Hematopoietic multipotent progenitor cell treated with erythropoietin and hydrocortisone succinate and interleukin-3 and kit ligand, for 6 days (in vitro differentiated cells): ENCODE measurements at regions not wholly inside any gene's neighbourhood (a gene's known extent, or its start where the extent isn't known, plus 50 kb on each side); places are given as distances from the start of the nearest gene placed in this dataset.
"Not testable (repeated sequence)": the region's sequence is repeated elsewhere in the genome, so short reads cannot be mapped to it uniquely, and the experiment has no call there.

Experiments used
- DNase-seq: peaks from one replicate; pipeline ENCODE4 v3.0.0-alpha.2; 2015

DNA sequence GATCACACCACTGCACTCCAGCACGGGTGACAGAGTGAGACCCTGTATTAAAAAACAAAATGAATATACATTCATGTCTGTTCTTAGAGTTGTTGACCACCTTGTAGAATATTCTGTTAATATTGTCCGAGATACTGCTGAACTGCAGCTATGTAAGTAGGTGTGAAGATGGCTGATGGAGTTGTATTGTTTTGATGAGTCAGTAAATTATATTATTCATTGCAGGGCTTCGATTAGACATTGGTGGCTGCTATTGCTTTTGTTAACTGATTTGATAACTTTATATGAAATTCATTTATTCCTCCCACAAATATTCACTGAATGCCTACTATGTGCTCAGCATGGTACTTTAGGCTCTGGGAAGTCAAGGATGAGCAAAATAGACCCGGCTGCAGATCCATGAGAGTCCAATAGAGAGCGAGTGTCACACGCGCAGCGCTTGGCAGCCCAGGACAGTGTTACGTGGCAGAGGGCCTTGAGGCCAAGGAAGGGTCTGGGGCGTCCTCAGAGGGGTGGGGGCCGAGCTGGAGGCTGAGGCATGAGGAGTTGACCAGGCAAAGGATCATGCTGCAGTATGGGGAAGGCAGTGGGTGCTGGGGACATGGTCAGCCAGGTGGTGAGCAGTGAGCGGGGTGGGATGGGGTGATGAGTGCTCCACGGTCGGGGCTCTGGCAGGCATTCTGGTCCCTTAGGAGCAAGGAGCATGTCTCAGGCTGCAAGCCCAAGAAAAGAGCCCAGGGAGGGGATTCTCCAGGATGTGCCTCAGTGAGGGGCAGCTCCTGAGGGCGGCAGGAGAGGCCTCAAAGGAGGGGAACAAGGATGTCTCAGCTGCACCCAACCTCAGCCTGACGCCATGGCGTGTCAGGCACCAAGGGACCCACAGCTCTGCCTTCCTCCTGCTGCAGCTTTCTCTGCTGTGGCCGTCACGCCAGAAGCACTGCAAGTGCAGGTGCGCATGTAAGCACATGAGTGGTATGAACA lies 243.5 kb downstream of the GADD45G start:
- no peak for DNase-seq

DNA sequence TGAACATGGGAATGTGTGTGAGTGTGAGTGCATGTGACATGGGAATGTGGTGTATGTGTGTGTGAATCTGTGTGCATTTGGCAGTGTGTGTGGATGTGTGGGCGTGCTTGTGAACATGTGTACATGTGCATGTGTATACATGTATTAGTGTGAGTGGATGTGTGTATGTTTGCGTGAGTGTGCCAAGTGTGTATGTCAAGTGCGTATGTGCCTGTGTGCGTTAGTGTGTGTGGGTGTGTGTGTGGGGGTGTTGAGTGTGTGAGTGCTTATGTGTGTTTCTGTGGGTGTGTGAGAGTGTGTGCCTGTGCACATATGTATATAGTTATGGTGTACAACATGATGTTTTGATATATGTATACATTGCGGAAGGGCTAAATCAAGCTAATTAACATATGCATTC lies 244.3 kb downstream of the GADD45G start:
- no peak for DNase-seq

DNA sequence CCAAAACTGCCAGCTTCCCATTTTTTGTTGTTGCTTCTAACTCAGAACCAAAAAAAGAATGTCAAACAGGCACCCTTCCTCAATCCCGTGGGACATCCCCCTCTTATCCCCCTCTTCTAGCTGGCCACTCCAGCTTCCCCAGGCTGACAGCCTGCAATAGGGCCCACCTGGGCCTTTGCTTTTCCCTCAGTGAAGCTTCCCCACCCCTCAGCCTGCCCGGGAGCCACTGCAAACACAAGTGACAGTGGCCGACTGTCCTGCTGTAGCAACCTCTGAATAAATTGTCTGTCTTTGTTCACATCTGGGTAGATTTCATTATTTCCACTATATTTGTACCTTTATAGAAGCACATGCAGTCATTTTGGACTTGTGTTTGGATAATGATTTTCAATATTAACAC lies 245.3 kb downstream of the GADD45G start:
- no peak for DNase-seq

DNA sequence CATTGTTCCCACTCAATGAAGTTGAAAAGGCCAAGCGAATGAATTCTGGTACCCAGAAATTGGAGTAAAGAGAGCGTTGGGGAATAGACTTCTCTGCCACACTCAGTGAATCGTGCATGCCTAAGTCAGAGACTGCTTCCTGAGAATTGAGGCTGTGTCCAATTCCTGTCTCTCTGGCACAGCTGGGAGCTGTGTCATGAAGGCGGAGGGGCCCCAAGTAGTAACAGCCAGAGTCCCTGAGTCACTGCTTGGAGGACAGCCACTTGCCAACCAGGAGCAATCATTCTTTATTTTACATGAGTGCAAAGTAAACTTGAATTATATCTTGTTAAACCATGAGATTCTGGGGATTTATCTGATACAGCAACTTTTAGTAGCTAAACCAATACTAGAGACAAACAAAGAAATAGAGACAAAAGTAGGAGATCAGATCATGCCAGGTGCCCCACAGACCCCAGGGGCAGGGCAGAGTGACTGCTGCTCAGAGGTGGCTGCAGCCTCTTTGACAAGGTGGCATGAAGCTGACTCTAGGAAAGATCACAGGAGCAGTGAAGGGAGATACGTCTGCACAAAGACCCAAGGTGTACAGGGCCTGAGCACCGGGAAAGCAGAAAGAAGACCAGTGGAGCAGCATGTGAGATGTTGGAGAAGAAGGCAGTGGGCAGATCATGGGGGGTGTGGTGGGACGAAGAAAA lies 246.0 kb downstream of the GADD45G start:
- DNase-seq = no peak

DNA sequence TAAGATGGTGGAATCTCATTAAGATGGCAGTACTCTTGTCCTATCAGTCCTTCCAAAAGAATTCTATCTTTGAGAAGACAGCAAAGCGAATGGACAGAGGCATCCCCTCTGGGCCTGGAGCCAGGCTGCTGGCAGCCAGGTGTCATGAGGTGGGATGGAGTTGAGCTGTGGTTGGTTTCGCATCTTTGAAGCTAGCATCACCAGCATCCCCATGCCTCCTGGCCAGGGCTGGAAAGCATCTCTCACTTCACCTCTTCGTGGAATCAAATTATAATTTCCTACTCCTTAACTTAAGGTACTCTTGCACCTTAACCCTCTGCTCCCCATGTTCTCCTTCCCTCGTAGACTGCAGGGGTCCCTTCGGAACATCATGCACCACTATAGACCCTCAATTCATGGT lies 248.3 kb downstream of the GADD45G start:
- DNase-seq = no peak

DNA sequence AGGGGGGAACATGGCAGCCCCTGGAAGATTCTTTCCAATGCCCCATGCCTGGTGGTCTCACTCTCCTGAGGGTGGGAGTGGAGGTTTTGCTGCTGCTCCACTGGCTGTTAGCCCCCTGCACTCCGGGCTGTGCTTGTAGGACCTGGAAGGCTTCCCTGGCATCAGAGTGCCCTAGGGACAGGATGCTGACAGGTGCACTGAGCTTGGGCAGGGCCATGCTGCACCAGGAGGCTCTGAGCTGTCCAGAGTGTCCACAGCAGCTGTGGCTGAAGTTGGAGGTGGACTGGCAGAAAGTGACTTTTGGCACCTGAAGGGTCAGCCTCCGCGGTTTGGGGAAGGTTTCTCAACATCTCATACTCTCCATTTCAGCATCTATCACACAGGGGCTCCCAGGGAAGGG lies 249.1 kb downstream of the GADD45G start:
- DNase-seq = no peak

DNA sequence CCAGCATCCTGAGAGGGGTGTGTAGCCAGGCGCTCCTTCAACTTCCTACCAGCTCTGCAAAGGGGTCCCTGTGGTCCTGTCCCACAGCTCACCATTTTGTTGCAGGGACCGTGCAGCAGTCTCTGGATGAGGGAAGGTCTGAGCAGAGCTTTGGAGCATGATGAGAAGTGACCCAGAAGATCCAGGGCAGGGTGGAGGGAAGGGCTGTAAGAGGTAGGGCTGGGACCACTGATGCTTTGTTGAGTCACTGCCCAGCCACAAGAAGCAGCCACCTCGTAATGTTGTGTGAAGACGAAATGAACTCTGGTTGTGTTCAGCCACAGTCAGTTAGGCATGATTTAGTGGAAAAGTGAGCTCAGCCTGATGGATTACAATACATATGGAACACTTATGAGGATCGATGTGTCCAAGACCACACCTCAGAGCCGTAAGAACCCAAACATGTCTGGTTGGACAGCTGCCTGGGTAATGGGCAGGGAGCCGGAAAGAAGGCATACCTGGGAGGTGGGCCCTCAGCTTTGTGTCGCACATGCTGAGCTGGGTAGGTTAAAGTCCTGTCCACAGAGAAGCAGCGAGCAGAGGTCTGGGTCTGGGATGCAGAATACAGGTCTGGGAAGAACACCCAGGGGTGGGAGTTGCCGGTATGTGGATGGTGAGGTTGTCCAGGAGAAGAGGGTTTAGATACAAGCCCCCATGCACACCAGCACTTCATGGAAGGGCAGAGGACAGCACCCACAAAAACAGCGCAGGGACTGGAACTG lies 250.1 kb downstream of the GADD45G start:
- DNase-seq = no peak

DNA sequence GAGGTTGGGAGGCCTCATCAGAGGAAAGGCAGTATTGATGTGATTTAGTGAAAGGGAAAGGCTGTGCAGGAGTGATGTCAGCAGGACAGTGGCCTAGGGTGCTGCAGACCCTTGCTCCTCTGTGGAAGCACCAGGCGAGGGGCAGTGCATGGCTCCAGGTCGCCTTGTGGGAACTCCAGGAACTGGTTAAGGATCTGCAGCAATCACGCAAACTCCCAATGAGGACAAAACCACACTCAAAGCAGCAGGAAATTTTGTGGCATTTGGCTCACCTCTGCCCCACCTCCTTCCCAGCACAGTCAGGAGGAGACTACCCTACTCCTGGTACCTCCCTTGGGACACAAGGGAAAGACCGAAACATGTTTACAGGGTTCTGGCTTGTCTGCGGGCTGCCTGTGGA lies 251.5 kb downstream of the GADD45G start:
- DNase-seq = not testable (repeated sequence)

DNA sequence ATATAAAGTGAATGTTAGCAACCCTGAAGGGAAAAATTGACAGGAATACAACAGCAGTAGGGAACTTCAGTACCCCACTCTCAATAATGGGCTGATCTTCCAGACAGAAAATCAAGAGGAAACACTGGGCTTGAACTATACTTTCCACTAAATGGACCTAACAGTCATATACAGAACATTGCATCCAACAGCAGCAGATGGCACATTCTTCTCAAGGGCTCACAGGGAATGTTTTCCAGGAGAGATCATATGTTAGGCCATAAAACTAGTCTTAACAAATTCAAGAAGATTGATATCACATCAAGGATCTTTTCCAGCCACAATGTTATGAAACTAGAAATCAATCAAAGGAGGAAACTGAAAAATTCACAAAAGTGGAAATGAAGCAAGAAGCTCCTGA lies 252.1 kb downstream of the GADD45G start:
- DNase-seq = not testable (repeated sequence)

DNA sequence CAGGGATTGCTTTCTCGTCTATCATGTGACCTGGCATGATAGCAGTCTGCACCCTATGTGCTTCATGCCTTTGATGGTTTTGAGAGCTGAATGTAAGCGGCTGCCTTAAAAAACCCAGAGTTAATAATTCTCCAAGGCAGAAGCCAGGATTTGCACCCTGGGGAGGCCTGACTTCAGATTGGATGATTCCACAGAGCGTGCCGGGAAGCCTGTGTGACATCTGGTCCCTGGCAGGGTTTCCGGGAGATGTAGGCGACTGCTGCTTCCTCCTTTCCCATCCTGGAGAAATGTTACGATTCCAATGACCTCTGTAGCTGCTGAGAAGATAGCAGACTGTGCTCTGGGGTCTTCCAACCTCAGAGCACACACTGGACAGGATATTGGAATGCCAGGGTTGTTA lies 255.0 kb downstream of the GADD45G start:
- not testable (repeated sequence) for DNase-seq

DNA sequence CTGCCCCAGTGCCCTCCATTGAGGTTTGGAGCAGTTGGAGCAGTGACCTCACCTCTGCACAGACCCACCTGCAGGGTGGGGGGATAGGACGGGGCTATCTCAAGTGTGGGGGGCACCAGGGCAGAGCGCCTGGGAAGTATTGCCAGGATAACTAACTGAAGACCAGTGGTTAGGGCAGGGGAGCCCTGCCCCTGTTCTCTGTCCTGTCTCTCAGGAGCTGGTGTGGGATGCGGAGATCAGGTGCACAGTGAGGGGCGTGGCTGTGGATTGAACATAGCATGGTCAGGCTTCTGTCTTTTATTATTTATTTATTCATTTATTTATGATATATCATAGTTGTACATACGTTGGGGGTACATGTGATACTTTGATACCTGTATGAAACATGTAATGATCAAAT lies 256.6 kb downstream of the GADD45G start:
- not testable (repeated sequence) for DNase-seq

DNA sequence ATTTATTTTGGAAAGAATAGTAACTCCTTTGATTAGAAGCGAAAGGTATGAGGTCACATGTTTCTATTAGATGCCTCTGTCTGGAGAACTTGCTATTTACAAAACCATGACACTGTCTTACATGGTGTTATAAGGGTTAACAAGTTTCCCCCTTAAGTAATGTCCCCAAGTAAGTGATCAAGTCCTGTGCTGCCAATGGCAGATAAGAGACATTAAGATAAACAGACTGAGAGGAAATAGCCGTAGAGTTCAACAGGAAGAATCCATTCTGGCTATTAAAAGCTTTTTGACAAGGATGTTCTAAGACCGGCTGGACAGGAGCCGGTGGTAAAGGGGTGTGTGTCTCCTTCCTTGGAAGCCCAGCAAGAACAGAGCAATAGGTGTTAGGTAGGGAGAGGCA lies 257.5 kb downstream of the GADD45G start:
- peak; percentile 59 for DNase-seq

DNA sequence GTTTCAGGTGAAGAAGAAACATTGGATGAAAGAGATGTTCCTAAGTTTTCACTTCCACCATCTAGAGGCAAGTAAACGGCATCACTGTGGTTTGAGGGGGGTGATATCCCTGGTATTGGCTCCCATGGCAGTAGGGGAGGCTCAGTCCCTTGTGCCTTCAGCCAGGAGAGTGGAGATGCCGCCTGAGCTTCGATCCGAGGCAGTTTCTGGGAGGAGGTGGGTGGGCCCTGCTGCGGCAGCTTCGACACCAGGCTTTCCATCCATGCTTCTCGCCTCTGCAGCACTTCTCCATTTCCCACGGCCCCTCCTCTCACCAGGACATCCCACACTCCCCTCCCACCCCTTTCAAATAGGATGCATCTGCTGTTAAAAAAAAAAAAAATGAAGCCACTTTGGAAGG lies 258.3 kb downstream of the GADD45G start:
- no peak for DNase-seq

DNA sequence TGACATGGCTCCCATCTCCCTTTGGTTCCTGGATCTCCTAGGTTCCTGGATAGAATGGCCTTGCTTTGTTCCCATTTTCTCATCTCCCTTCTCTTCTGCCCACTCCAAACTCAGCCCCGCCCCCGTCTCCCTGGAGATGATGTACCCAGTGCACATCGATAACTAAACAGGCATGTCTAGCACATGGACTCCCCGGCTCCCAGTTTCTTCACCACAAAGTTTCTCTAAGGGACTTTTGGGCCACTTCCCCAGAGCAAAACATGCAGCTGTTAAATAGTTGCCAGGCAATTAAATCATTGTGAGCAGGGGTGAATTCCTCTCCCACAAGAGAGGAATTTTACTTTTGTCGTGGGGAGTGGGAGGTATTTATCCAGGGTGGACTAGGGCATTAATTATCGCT lies 259.0 kb downstream of the GADD45G start:
- no peak for DNase-seq

DNA sequence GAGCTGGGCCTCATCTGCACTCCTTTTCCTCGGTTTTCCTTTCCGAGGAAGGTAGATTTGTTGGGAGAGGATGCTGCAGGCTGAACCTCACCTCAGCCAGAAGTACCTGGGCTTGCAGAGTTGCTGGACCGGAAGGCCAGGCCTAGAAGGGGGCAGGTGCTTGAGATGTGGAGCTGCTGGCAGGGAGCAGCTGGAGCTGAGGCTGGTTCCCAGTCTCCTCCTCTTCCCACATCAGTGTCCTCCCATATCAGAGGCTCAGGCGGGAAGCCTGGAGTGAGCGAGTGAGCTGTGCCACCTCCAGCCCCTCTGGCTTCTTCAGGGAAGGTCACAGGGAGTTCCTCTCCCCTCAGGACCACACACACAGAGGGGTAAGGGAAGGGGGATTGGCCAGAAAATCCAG lies 259.4 kb downstream of the GADD45G start:
- DNase-seq = no peak

DNA sequence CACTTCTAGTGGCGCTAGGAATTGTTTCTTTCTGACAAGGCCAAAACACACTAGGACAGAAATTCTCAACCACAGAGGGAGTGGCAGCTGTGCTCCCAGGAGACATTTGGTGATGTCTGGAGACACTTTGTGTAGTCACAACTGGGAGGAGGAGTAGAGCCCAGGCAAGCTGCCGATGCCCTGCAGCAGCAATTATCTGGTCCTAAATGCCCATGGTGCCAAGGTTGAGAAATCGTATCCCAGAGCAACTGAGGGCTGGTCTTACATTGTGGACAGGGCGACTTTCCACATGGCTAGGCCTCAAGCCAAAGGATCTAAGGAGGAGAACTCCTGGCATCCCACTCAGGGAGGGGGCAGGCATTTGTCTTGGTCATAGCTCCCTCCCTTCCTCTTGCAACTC lies 259.9 kb downstream of the GADD45G start:
- no peak for DNase-seq

DNA sequence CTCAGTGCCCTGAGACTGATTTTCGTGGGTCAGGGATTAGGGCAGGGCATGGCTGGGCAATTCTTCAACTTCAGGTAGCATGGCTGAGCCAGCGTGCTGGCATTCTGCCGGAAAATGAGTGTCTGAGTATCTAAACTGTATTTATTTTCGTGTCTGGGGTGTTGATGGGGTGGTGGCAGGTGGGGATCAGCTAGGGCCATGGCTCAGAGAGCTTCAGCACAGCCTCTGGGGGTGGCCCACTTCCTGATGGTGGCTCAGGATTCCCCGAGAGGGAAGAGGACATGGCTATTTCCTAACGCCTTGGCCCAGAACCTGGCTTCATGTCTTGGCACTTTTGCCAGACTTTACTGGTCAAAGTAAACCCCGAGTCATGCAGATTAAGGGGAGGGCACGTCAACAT lies 260.5 kb downstream of the GADD45G start:
- DNase-seq = no peak

DNA sequence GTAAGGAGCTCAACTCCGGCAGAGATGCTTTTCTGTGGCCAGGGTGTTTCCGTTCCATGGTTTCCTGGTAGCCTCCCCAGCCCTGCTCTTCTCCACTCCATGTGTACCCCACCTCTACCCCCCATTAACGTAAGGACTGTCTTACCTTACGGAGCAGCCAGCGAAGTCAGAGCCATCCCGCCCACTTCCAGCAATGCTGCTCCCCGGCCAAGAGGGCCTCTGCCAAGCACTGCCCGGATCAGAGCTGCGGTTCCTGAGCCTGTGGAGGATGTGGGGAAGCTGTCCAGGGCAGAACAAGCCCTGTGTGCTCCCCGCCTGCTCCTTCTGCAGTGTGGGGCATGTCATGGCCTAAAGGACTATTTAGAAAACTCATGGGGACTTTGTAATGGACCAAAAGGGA lies 261.2 kb downstream of the GADD45G start:
- no peak for DNase-seq

DNA sequence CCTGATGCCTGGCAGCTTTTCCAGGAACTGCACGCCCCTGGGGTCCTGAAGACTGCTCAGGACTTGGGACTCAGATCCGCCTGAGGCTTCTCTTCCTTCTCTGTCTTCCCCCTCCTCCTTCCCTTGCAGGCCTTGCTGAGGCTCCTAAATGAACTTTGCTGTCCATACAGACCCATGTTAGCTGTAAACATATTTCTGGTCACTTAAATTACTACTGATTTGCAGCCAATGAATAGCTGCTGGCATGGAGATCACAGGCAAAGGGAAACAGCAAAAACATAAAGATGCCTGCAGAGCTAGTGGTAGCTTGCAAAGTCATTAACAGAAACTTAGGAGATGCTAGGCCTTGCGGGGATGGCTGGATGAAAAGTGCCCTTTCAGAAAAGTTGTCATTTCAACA lies 261.9 kb downstream of the GADD45G start:
- no peak for DNase-seq

DNA sequence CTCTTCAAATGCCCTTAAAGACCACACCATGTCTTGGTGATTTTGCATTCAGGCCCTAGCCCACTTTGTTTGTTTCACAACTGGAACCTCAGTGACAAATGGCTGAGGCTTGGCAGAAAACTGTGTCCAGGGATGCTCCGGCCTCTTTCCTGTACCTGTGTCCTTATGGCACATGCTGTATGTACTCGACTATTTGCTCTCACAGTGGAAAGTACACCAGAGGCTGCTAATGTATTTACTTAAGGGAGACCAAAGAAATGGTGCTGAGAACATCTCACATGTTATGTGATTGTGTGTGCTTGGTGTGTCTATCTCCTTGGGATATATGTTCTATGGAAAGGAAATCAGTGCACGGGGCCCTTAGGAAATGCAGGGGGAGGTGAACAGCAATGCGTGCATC lies 263.3 kb downstream of the GADD45G start:
- no peak for DNase-seq

DNA sequence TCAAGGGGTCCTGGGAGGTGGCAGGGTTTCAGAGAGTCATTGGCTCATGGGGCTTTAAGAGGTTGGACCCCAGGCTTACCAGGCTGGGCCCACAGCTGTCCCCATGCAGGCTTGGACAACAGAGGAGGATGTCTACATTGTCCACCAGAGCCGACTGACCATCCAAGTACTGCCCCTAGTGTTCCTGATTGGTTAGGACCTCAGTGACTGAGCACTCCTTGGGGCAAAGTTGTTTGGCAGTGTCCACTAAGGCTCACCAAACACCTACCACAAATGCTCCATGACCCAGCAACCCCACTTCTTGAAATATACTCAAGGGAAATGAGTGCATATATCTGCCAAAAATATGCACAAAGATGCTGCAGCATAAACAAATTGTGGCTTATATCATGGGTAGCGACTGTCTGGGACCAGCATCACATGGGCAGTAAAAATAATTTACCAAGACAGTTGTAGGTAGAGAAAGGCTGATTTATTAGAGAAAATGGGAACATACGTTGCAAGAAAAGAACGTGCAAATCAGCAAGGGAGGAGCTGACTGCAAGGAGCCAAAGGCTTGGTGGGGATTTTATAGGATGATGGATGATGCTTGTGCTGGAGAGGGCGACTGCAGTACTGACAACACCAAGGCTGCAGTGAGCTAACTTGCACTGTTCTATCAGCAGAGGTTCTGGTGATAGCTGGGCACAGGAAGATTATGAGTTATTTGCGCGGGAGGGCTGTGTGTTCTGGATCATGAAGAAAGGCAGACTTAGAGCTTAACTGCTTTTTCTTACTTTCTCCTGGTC lies 265.2 kb downstream of the GADD45G start:
- no peak for DNase-seq

DNA sequence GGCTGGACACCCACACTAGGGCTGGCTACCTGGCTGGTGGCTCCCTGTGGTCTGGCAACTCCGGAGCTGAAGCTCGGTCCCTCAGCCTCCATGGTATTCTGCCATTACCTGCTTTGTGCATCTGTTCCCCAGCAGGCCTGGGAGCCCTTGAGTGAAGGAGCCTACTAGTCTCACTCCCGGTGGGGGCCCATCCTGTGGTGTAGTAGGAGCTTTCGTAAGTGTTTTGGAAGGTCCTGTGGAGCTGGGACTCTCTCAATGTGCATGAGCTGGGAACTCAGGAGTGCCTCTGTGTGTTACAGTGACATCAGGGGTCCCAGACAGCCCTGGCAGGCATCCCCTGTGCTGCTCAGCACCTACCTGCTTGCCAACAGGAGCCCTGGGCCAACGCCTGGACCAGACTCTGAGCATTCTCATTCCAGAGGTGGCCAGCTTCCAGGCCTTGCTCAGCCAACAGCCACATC lies 267.1 kb downstream of the GADD45G start:
- no peak for DNase-seq
